Stimulated activated CD4-positive, alpha-beta T cell treated with anti-CD3 and anti-CD28 coated beads, Interleukin-4, amount 100 ng/mL, for 48 hours (primary cell): ENCODE measurements at regions not wholly inside any gene's neighbourhood (a gene's known extent, or its start where the extent isn't known, plus 50 kb on each side); places are given as distances from the start of the nearest gene placed in this dataset.

Experiments used
- DNase-seq, 2 donors: peaks; one replicate each; pipeline ENCODE4 v3.0.0-alpha.2; 2020; ENCODE audit warnings: low read depth in 2 of 2

- no peak for DNase-seq
These were observed 470.6 kb upstream of the ADGRL2 start for GRCh38 chr1:81330111-81330510.

GRCh38 chr1:81329041-81329440 lies 471.7 kb upstream of the ADGRL2 start:
- DNase-seq: no peak

- no peak for DNase-seq
These were observed 473.0 kb upstream of the ADGRL2 start for GRCh38 chr1:81327743-81328142.

GRCh38 chr1:81327103-81327710 lies 473.5 kb upstream of the ADGRL2 start:
- no peak for DNase-seq

GRCh38 chr1:81326212-81326611 lies 474.5 kb upstream of the ADGRL2 start:
- DNase-seq: no peak

- no peak for DNase-seq
These were observed 475.3 kb upstream of the ADGRL2 start for GRCh38 chr1:81325397-81325796.

- no peak for DNase-seq
These were observed 476.9 kb upstream of the ADGRL2 start for GRCh38 chr1:81323862-81324261.

- DNase-seq: no peak
These were observed 483.5 kb upstream of the ADGRL2 start for GRCh38 chr1:81317191-81317590.

- no peak for DNase-seq
These were observed 486.1 kb upstream of the ADGRL2 start for GRCh38 chr1:81314513-81315233.

- DNase-seq: no peak
These were observed 487.4 kb upstream of the ADGRL2 start for GRCh38 chr1:81313289-81313688.

GRCh38 chr1:81312272-81312754 lies 488.4 kb upstream of the ADGRL2 start:
- no peak for DNase-seq

- no peak for DNase-seq
These were observed 490.5 kb upstream of the ADGRL2 start for GRCh38 chr1:81310250-81310649.

- no peak for DNase-seq
These were observed 492.5 kb upstream of the ADGRL2 start for GRCh38 chr1:81308191-81308590.

GRCh38 chr1:81307786-81308185 lies 492.9 kb upstream of the ADGRL2 start:
- DNase-seq: no peak

GRCh38 chr1:81305997-81306452 lies 494.7 kb upstream of the ADGRL2 start:
- no peak for DNase-seq

- no peak for DNase-seq
These were observed 496.5 kb upstream of the ADGRL2 start for GRCh38 chr1:81304187-81304586.

- DNase-seq: no peak
These were observed 500.8 kb upstream of the ADGRL2 start for GRCh38 chr1:81299892-81300291.

- no peak for DNase-seq
These were observed 502.5 kb upstream of the ADGRL2 start for GRCh38 chr1:81298266-81298665.

- no peak for DNase-seq
These were observed 504.1 kb upstream of the ADGRL2 start for GRCh38 chr1:81296601-81297000.

GRCh38 chr1:81290326-81290725 lies 510.4 kb upstream of the ADGRL2 start:
- DNase-seq: no peak

GRCh38 chr1:81288689-81289088 lies 512.0 kb upstream of the ADGRL2 start:
- no peak for DNase-seq

GRCh38 chr1:81287411-81288080 lies 513.2 kb upstream of the ADGRL2 start:
- DNase-seq: no peak

- DNase-seq: no peak
These were observed 530.7 kb upstream of the ADGRL2 start for GRCh38 chr1:81270051-81270450.
